Testis (tissue), 2 donors: ENCODE measurements at regions not wholly inside any gene's neighbourhood (a gene's known extent, or its start where the extent isn't known, plus 50 kb on each side); places are given as distances from the start of the nearest gene placed in this dataset.

Source experiments
- DNase-seq: peaks from one replicate; pipeline ENCODE4 v3.0.0-alpha.2; 2019
- H3K27ac ChIP-seq, 2 donors: fragments of 200-600 bp; sonication (generic); one replicate each; pipeline ENCODE4 v1.5.1; 2019
- H3K27me3 ChIP-seq: fragments of 200-600 bp; sonication (generic); one replicate; pipeline ENCODE4 v1.5.1; 2019
- H3K36me3 ChIP-seq: fragments of 200-600 bp; sonication (generic); one replicate; pipeline ENCODE4 v1.5.1; 2017; ENCODE audit warnings: low read depth; ENCODE audit errors: missing control alignments
- H3K4me1 ChIP-seq: fragments of 200-600 bp; sonication (generic); one replicate; pipeline ENCODE4 v1.5.1; 2019
- H3K4me3 ChIP-seq, 2 donors: fragments of 200-600 bp; sonication (generic); one replicate each; pipeline ENCODE4 v1.5.1; 2017 to 2019
- H3K9me3 ChIP-seq: fragments of 200-600 bp; sonication (generic); one replicate; pipeline ENCODE4 v1.5.1; 2017
- CTCF ChIP-seq, 3 experiments: fragments of 450-650 bp in 2 of 3; fragments of 200-600 bp in 1 of 3; sonication (generic) in 1 of 3; IDR thresholded peaks; one replicate each; pipeline ENCODE4 v1.5.1; 2016 to 2019; ENCODE audit warnings: antibody characterized with exemption in 3 of 3, mild to moderate bottlenecking in 2 of 3, moderate library complexity in 1 of 3
- POLR2A ChIP-seq: fragments of 450-650 bp; IDR thresholded peaks from one replicate; pipeline ENCODE4 v1.6.1; 2017; ENCODE audit warnings: antibody characterized with exemption, mild to moderate bottlenecking, moderate library complexity
- WGBS, 2 donors: methylation state at CpG; one replicate each; pipeline ENCODE4 v1.1.5; 2018; 5-methylcytosine and 5-hydroxymethylcytosine counted together
- intact Hi-C: fragments of 100-400 bp; cut with DNase I; formaldehyde crosslinking; loops from one replicate; pipeline ENCODE4 v1.15.1; 2023; ENCODE audit warnings: low total_unique reads

GRCh38 chr7:98753176-98753575 lies 116.6 kb downstream of the TMEM130 start:
- no peak overlapping the region for H3K27ac ChIP-seq
- no peaks in the 10 kb centered on the region for H3K36me3 ChIP-seq
- no peaks in the 10 kb centered on the region for H3K4me1 ChIP-seq
- H3K4me3 ChIP-seq = no peak overlapping the region
- intact Hi-C loops = no loop called here
- WGBS, 2 donors = 95 to 100% methylated on average over 1 to 7 of the region's 7 CpGs
- no peak for DNase-seq
- H3K27me3 ChIP-seq = no peaks in the 10 kb centered on the region
- H3K9me3 ChIP-seq = no peaks in the 10 kb centered on the region
- TF ChIP-seq CTCF (IDR thresholded peaks at IDR 0.05) = no peak
- TF ChIP-seq POLR2A = no peak

DNA sequence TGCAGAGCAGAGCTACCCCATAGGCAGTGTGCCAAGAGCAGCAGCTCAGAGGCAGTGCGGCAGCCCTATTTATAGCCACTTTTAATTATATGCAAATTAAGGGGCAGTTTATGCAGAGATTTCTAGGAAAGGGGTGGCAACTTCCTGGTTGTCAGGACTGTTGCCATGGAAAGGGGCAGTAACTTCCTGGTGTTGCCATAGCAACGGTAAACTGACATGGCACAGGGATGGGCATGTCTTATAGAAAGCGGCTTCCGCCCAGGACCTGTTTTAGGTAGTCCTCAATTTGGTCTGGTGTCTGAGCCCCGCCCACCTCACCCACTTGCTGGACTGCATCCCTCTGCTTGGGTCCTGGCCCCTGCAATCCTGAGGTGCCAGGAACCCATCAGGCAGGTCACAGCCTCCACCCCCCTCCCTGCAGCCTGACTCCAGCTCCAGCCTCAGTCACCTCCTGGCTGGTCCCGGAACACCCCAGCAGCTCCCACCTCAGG lies 115.8 kb downstream of the TMEM130 start:
- WGBS, 2 donors = 64 to 82% methylated on average over 5 to 6 of the region's 6 CpGs
- no peak for TF ChIP-seq POLR2A
- TF ChIP-seq CTCF (IDR thresholded peaks at IDR 0.05) = no peak
- no peaks in the 10 kb centered on the region for H3K4me1 ChIP-seq
- peak; percentile 31 for DNase-seq
- H3K27me3 ChIP-seq = no peaks in the 10 kb centered on the region
- H3K36me3 ChIP-seq = no peaks in the 10 kb centered on the region
- no peaks in the 10 kb centered on the region for H3K9me3 ChIP-seq
- intact Hi-C loops = no loop called here
- no peak overlapping the region for H3K4me3 ChIP-seq
- no peak overlapping the region for H3K27ac ChIP-seq

- no peak overlapping the region for H3K4me3 ChIP-seq
- H3K27ac ChIP-seq = no peak overlapping the region
- intact Hi-C loops = no loop called here
- no peaks in the 10 kb centered on the region for H3K4me1 ChIP-seq
- H3K36me3 ChIP-seq = no peaks in the 10 kb centered on the region
- 62 to 76% methylated on average over 5 to 10 of the region's 10 CpGs for WGBS, 2 donors
- H3K27me3 ChIP-seq = no peaks in the 10 kb centered on the region
- DNase-seq = no peak
- TF ChIP-seq POLR2A (no peak), CTCF (IDR thresholded peaks at IDR 0.05) (no peak)
- no peaks in the 10 kb centered on the region for H3K9me3 ChIP-seq
These were observed 114.5 kb downstream of the TMEM130 start for GRCh38 chr7:98755138-98755898.

DNA sequence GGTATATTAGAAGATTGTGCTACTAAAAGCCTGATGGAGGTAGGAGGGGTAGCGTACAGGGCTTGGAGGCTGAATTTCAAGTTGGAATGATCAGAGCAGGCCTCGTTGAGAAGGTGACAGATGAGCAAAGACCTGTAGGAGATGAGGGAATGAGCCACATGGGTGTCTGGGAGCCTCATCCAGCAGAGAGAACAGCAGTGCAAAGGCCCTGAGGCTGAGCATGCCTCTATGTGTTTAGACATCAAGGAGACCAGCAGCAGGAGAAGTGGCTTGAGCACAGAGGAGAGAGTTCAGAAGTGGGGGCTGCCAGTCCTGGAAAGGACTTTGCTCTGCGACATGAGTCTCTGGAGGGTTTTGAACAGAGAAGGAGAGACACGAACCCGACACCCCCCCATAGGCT lies 111.7 kb downstream of the TMEM130 start:
- no peaks in the 10 kb centered on the region for H3K27me3 ChIP-seq
- H3K27ac ChIP-seq = no peak overlapping the region
- H3K4me3 ChIP-seq = no peak overlapping the region
- no peak for TF ChIP-seq POLR2A
- TF ChIP-seq CTCF (IDR thresholded peaks at IDR 0.05) = no peak
- no peaks in the 10 kb centered on the region for H3K4me1 ChIP-seq
- intact Hi-C loops = no loop called here
- H3K36me3 ChIP-seq = no peaks in the 10 kb centered on the region
- DNase-seq = no peak
- no peaks in the 10 kb centered on the region for H3K9me3 ChIP-seq
- WGBS, 2 donors = 92 to 94% methylated on average over 5 of the region's 5 CpGs

DNA sequence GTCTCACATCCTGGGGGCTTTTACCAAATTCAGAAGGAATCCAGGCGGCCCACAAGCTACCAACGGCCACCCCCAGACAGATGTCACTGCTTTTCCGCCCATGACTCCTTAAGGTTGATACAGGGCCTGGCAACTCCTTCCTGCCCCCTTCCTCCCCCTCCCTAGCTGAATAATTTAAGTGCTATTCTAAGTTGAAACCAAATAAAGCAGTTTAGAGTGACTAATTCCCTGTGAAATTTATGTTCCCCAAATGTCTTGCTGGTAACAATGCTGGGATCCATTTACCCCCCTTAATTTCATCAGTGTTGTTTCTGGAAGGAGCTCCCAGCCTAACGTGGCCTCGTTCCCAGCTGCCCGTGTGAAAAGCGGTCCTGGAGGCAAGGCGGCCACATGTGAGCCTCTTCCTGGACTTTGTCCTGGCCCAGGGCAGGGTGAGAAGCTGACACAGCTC lies 109.6 kb downstream of the TMEM130 start:
- Histone ChIP-seq H3K9me3 (no peaks in the 10 kb centered on the region), H3K27me3 (no peaks in the 10 kb centered on the region), H3K36me3 (no peaks in the 10 kb centered on the region), H3K27ac (no peak overlapping the region), H3K4me1 (no peaks in the 10 kb centered on the region), H3K4me3 (no peak overlapping the region)
- 60 to 78% methylated on average over 8 of the region's 8 CpGs for WGBS, 2 donors
- no peak for TF ChIP-seq POLR2A
- TF ChIP-seq CTCF (IDR thresholded peaks at IDR 0.05) = no peak
- intact Hi-C loops = no loop called here
- no peak for DNase-seq
